ENCODE measurements at regions not wholly inside any gene's neighbourhood (a gene's known extent, or its start where the extent isn't known, plus 50 kb on each side); places are given as distances from the start of the nearest gene placed in this dataset.
"Not testable (repeated sequence)": the region's sequence is repeated elsewhere in the genome, so short reads cannot be mapped to it uniquely, and the experiment has no call there.

DNA sequence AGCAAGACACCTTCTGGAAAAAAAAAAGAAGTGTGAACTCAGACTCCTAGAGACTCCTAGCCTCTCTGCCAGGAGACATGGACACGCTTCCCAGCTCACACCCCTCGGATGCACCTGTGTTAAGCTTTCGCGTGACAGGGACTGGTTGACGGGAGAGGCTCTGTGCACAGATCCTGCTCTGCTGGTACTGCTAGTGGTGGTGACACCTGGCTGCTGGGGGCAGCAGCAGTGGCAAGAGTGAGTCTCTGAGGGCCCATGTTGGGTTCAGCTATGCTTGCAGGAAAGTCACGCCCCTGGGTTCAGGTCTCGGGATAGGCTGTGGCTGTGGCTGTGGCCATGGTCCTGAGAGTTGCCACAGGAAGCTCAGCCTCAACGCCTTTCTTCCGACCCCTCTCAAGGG, 81.1 kb downstream of the XRCC2 start:
- in situ Hi-C loops (cut with HindIII; ENCODE audit: low sequenced_read_pairs) = no loop called here

GRCh38 chr7:152591976-152592375, 84.0 kb downstream of the XRCC2 start:
- in situ Hi-C loops (cut with HindIII; ENCODE audit: low sequenced_read_pairs) = no loop called here

DNA sequence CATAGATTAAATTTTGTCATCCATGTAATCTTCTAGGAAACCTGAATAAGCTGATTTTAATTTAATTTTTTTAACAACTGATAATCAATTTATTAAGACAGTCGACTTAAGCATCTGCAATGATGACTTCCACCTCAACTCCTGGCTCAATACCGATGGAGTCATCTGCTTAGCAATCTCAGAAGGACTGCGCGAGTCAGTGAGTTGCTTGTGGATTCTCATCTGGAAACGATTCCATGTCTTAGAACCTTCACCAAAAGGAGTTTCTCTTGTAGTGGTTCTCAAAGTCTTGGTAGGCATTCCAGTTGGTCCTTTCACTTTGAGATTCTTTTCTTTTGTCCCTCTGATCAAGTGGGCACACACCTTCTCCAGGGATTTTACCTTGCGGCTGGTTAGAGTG, 85.5 kb downstream of the XRCC2 start:
- in situ Hi-C loops (cut with HindIII; ENCODE audit: low sequenced_read_pairs) = no loop called here

- in situ Hi-C loops (cut with HindIII; ENCODE audit: low sequenced_read_pairs) = not testable (repeated sequence)
Observed at GRCh38 chr7:152589821-152590220, 86.1 kb downstream of the XRCC2 start.

DNA sequence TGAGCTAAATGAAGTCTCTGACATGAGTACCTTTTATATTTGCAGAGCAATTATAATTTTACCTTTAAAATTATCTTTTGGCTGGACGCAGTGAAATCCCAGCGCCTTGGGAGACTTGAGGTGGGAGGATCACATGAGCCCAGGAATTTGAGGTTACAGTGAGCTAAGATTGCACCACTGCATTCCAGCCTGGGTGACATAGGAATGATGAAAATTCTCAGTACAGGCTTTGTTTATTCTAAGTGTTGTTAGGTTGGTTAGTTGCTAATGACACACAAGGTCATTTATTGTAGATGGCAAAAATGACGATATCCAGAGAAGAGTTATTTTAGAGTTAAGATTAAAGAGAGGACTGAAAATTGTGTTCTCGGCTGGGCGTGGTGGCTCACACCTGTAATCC, 87.6 kb downstream of the XRCC2 start:
- in situ Hi-C loops (cut with HindIII; ENCODE audit: low sequenced_read_pairs) = no loop called here

DNA sequence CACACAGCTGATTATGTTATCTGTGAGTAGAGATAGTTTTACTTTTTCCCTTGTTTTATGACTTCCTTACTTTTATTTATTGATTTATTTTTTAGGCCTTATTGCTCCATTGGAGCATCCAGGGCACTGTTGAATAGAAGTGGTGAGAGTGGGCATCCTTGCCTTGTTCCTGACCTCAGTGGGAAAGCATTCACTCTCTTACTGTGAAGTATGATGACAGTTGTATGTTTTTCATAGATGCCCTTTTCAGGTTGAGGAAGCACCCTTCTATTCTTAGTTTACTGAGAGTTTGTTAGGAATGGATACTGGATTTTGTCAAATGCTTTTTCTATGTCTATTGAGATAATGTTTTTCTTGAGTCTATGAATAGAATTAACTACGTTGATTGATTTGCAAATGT, 88.6 kb downstream of the XRCC2 start:
- in situ Hi-C loops (cut with HindIII; ENCODE audit: low sequenced_read_pairs) = no loop called here

DNA sequence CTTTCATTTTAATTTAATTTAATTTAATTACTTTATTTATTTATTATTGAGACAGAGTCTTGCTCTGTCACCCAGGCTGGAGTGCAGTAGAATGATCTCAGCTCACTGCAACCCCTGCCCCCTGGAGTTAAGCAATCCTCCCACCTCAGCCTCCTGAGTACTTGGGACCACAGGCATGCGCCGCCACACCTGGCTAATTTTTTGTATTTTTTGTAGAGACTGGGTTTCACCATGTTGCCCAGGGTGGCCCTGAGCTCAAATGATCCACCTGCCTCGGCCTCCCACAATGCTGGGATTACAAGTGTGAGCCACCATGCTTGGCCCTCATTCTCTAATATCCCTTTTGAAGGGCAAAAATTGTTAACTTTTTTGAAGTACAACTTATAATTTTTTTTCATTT, 92.9 kb downstream of the XRCC2 start:
- in situ Hi-C loops (cut with HindIII; ENCODE audit: low sequenced_read_pairs) = no loop called here

- in situ Hi-C loops (cut with HindIII; ENCODE audit: low sequenced_read_pairs) = no loop called here
Observed at GRCh38 chr7:152579070-152579469, 96.9 kb downstream of the XRCC2 start.

GRCh38 chr7:152577339-152577738, 98.6 kb downstream of the XRCC2 start:
- in situ Hi-C loops (cut with HindIII; ENCODE audit: low sequenced_read_pairs) = no loop called here

DNA sequence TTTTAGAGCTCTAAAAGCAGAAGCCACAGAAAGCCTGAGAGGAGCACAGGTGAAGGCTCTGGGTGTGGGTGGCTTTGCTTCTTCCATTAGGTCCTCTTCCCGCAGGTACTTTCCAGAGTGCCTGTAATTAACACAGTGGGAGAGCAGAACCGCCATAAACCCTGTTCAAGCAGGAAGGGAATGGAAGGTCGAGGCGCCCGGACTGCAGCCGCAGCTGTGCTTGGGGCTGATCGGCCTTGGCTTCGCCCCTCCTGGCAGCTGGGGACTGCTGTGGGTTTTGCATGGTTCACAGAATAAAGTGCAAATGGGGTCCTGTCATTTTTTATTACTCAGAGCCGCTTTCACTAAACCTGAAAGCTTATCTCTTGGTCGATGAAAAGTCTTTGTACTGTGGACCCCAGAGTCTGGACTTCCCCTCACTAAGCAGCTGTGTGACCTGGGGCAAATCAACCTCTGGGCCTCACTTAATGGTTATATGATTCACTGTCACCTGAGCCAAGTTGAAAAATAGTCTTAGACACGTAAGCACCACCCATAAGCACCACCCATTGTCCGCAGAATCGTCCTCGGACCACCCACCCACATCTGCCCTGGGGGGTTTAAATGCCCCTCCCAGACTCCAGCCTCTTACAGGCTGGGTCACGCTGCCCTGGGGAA, 100.9 kb downstream of the XRCC2 start:
- in situ Hi-C loops (cut with HindIII; ENCODE audit: low sequenced_read_pairs) = no loop called here

DNA sequence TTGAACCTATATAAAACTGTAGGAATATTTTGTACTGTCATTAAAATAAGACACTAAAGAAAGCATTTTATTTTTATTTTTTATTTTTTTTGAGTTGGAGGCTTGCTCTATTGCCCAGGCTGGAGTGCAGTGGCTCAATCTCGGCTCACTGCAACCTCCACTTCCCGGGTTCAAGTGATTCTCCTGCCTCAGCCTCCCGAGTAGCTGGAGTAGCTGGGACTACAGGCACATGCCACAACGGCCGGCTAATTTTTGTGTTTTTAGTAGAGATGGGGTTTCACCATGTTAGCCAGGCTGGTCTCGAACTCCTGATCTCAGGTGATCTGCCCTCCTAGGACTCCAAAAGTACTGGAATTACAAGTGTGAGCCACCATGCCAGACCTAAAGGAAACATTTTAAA, 102.8 kb downstream of the XRCC2 start:
- in situ Hi-C loops (cut with HindIII; ENCODE audit: low sequenced_read_pairs) = not testable (repeated sequence)

DNA sequence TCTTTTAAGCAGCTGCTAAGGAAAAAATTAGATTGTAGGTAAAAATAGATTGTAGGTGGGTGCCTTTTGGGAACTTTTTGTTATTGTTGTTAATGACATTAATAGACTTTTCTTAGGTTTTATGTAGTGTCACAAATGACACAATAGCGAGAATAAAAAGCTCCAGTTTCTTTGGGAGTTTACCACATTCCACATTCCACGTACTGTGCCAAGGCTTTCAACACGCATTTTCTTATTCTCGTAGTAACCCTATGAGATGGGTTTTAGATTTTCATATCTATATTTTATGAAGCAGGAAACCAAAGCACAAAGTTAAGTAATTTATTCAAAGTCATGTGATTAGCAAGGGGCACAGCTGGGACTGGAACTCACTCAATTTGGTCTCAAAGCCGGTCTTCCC, 103.8 kb downstream of the XRCC2 start:
- in situ Hi-C loops (cut with HindIII; ENCODE audit: low sequenced_read_pairs) = no loop called here

DNA sequence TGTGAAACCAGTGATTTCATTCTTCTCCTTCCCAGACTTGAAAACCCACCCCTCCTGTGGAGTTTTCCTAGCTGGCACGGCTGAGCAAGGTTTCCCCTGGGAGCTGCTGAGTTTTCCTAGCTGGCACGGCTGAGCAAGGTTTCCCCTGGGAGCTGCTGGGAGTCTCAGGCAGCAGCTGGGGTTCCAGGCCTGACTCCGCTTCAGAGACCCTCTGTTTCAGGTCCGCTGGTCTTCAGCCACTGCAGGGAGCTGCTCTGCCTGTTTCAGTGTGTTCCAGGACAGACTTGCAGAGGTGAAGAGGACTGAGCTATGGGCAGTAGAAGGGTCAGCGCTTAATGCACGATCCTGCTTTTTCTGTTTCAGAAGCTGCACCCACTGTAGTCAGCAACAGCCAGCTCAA, 104.9 kb downstream of the XRCC2 start:
- in situ Hi-C loops (cut with HindIII; ENCODE audit: low sequenced_read_pairs) = no loop called here

GRCh38 chr7:152568972-152569371, 107.0 kb downstream of the XRCC2 start:
- in situ Hi-C loops (cut with HindIII; ENCODE audit: low sequenced_read_pairs) = no loop called here

- in situ Hi-C loops (cut with HindIII; ENCODE audit: low sequenced_read_pairs) = no loop called here
Observed at GRCh38 chr7:152565731-152566130, 110.2 kb downstream of the XRCC2 start.

GRCh38 chr7:152564656-152565250, 111.2 kb downstream of the XRCC2 start:
- in situ Hi-C loops (cut with HindIII; ENCODE audit: low sequenced_read_pairs) = no loop called here

GRCh38 chr7:152556013-152556755, 119.8 kb downstream of the XRCC2 start:
- in situ Hi-C loops (cut with HindIII; ENCODE audit: low sequenced_read_pairs) = no loop called here

- in situ Hi-C loops (cut with HindIII; ENCODE audit: low sequenced_read_pairs) = no loop called here
Observed at GRCh38 chr7:152553671-152554317, 118.0 kb upstream of the KMT2C start.

DNA sequence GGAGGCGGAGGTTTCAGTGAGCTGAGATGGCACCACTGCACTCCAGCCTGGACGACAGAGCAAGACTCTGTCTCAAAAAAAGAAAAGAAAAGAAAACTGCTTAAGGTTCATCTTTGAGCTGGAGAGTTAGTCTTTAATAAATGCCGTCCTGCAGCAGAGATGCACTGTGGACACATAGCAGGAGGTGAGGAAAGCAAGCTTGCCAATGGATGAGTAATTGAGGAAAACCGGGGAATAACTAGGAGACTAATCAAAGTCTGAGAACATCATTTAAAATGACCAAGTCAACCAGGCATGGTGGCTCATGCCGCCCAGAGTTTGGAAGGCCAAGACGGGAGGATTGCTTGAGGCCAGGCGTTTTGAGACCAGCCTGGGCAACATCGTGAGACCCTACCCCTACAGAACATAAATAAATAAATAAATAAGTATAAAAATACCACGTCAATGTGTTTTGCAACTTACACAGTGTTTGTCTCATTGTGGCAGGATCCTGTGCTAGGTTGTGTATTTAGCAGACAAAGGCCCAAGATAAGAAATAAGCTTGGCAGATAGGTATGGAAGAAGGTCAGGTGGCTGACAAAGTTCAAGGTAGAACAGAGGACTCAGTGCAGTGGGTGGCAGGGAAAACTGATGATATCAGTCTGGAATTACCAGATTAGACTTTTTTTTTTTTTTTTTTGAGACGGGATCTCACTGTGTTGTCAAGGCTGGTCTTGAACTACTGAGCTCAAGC, 115.7 kb upstream of the KMT2C start:
- in situ Hi-C loops (cut with HindIII; ENCODE audit: low sequenced_read_pairs) = no loop called here

GRCh38 chr7:152544971-152545619, 109.3 kb upstream of the KMT2C start:
- in situ Hi-C loops (cut with HindIII; ENCODE audit: low sequenced_read_pairs) = no loop called here

DNA sequence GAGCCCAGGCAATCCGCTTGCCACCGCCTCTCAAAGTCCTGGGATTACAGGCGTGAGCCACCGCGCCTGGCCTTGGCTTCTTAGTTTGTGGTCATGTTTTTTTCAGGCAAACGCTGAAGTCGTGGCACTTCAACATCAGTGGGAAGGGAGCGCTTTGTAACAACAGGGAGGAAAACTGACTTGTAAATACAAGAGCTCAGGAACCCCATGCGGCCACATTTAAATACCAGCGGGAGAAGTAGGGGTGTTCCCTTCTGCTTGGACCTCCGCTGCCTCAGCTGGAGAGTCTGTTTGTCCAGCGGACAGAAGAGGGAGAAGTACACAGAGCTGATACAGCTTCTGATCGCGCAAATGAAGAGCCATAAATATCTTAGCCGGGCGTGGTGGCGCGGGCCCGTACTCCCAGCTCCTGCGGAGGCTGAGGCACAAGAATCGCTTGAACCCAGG, 108.7 kb upstream of the KMT2C start:
- in situ Hi-C loops (cut with HindIII; ENCODE audit: low sequenced_read_pairs) = no loop called here

Measured in endothelial cell of hepatic sinusoid (primary cell).